GM18867 (cell line): ENCODE measurements at regions not wholly inside any gene's neighbourhood (a gene's known extent, or its start where the extent isn't known, plus 50 kb on each side); places are given as distances from the start of the nearest gene placed in this dataset.

ENCODE experiments used
- ATAC-seq: cut with Tn5 transposase; IDR thresholded peaks from one replicate; pipeline ENCODE4 v1.9.1; 2021; ENCODE audit warnings: mild to moderate bottlenecking, moderate library complexity; ENCODE audit not compliant: unreplicated experiment

- ATAC-seq: no peak
These were observed 89.7 kb upstream of the PLPP4 start for GRCh38 chr10:120367341-120367740.

- no peak for ATAC-seq
These were observed 88.7 kb upstream of the PLPP4 start for GRCh38 chr10:120368338-120368737.

DNA sequence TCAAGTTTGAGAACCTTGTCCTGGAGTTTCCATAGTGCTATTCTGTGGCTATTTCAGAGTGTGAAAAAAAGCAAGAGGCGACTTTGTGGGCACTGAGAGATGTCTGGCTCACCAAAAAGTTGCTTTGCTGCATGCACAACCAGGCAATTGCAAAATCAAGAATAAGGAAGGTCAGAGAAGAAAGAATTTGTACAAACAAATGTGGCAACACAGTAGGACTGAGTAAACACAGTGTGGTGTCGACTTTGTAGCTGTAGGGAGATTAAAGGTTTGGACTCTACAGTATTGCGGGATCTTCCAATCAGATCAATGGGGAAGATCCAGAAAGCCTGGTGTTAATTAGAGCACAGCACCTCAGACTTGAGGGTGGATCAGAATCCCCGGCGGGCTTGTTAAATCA, 88.1 kb upstream of the PLPP4 start:
- ATAC-seq: no peak

- no peak for ATAC-seq
These were observed 87.2 kb upstream of the PLPP4 start for GRCh38 chr10:120369856-120370276.

DNA sequence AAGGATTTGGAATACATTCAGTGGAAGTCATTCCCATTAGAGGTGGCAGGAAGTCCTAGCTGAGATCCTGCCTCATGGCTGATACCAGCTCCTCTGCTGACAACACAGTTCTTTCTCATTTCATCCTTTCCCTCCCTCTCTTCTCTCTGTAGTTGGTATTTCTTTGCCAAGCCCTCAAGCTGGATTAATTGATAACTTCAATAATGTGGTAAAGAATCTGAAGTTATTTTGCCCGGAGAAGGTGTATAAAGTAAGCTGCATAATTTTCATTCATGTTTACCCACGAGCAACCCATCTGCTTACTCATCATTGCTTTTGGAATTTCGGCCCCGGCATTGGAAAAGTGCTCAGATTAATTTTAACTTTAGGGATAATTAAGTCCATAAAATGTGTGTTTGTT, 85.2 kb upstream of the PLPP4 start:
- no peak for ATAC-seq

GRCh38 chr10:120372917-120373316, 84.1 kb upstream of the PLPP4 start:
- no peak for ATAC-seq

- no peak for ATAC-seq
These were observed 81.4 kb upstream of the PLPP4 start for GRCh38 chr10:120375666-120376065.

GRCh38 chr10:120381931-120382330, 75.1 kb upstream of the PLPP4 start:
- no peak for ATAC-seq

GRCh38 chr10:120382360-120382759, 74.7 kb upstream of the PLPP4 start:
- ATAC-seq: no peak

GRCh38 chr10:120385992-120386391, 71.0 kb upstream of the PLPP4 start:
- ATAC-seq: no peak

GRCh38 chr10:120386896-120387295, 70.1 kb upstream of the PLPP4 start:
- ATAC-seq: no peak

DNA sequence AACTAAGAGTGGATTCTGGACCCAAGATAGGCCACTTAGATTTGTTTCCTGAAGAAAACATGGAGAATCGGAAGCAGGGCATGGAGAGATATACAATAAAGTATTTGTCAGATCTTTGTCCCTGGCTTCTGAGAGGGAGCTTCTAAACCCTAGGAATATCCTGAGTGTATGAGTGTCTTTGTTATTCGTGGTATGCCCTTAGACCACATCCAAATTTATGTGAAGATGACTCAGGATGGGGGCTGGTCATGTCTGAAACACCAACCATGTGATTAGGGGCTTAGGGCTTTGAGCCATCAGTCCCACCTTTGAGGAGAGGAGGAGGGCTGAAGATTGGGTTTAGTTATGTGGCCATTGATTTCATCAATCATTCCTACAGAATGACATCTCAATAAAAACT, 69.7 kb upstream of the PLPP4 start:
- no peak for ATAC-seq

- no peak for ATAC-seq
These were observed 64.8 kb upstream of the PLPP4 start for GRCh38 chr10:120392245-120392644.

DNA sequence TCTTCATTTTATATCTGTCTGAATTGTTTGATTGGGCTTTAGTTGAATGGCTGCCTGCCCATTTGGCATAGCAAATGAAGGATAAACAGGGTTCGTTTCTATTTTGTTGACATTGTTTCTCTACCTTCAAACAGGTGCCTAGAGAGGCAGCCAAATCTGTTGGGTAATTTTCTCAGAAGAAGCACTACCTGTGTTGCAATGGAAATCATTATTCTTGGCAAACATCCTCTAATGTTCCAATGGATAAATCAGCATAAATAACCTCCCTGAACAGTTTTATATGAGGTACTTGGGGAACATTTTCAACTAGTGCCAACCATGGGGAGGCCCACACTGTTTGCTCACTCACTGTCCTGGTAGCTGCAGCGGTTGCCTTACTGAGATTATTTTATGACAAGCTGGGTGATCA, 64.4 kb upstream of the PLPP4 start:
- no peak for ATAC-seq

DNA sequence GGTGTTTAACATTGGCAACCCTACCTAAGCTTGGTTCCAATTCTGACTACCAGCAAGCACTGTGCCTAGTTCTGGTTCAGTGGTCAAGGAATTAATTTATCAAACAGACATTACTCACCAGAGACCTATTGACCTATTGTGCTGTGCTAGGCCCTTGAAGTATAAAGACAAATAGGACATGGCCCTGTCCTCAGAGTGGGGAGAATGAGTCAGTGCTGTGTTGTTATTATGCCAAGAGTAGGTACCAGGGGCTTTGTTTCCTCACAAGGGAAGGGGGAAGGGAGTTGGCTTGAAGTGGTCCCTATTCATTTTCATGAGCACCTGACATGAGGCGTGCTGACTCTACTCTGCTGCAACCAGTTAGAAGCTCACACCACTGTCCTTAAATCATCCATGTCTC, 62.6 kb upstream of the PLPP4 start:
- no peak for ATAC-seq

DNA sequence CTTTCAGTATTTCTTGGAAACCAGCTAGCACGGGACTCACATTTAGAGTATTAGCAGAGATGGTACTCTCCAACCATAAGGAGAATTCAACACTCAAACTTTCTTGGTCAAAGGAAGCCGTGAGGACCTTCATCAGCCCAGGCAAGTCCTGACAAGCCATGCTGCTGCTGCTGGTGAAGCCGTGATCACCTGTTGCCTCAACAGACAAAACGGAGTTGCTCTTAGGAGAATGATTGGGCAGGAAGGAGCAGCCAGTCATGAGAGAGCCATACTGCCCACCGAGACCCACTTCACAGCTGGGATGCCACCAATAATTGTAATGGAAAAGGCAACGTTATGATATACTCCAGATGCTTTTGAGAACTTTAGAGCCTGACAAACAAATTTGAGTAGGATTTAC, 60.8 kb upstream of the PLPP4 start:
- no peak for ATAC-seq

- ATAC-seq: no peak
These were observed 58.8 kb upstream of the PLPP4 start for GRCh38 chr10:120398180-120398579.

GRCh38 chr10:120400601-120401000, 56.4 kb upstream of the PLPP4 start:
- ATAC-seq: no peak

GRCh38 chr10:120402147-120402766, 54.8 kb upstream of the PLPP4 start:
- no peak for ATAC-seq

DNA sequence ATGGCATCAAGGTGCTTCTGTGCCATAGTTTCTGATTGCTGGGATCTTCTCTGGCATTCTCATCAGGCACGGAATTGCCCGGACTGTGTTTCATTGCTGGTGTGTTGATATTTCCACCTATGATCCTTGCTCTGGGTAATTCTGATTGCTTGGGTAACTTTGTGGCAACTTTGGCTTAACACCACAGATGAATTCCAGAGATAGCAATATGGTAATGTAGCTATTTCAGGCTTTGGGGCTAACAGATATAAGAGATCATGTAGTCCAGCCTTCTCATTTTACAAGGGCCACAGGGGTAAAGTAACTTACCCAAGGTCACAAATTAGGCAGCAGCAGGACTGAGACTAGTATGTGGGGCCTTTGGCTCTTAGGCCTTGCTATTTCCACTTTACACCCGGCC, 53.9 kb upstream of the PLPP4 start:
- ATAC-seq: no peak

DNA sequence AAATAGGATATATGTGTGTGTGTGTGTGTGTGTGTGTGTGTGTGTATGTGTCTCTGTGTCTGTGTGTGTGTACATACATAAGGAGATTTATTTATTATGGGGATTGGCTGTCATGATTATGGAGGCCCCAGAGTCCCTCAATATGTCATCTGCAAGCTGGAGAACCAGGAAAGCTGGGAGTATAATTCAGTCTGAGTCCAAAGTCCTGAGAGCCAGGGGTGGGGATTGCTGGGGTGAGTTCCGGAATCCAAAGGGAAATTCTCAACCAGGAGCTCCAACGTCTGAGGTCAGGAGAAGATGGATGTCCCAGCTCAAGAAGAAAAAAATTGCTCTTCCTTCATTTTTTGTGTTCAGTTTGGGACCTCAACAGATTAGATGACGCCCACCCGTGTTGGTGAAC, 50.7 kb upstream of the PLPP4 start:
- no peak for ATAC-seq
